Activated naive CD4-positive, alpha-beta T cell treated with anti-CD3 and anti-CD28 coated beads, Interleukin-2, amount 50 U/mL, for 72 hours (primary cell): ENCODE measurements at regions not wholly inside any gene's neighbourhood (a gene's known extent, or its start where the extent isn't known, plus 50 kb on each side); places are given as distances from the start of the nearest gene placed in this dataset.
"Not testable (repeated sequence)": the region's sequence is repeated elsewhere in the genome, so short reads cannot be mapped to it uniquely, and the experiment has no call there.

ENCODE experiments used
- ATAC-seq, 2 donors: fragments of 150-1000 bp; cut with Tn5 transposase; 2 replicates each; pipeline ENCODE4 v1.10.0; 2021; ENCODE audit warnings: mild to moderate bottlenecking in 2 of 2, moderate library complexity in 2 of 2
- DNase-seq, 2 donors: peaks; one replicate each; pipeline ENCODE4 v3.0.0; 2021 to 2022; ENCODE audit warnings: low spot score in 2 of 2
- H3K27ac Mint-ChIP-seq, 2 donors: one replicate each; pipeline ENCODE4 v1.8.0; 2022; ENCODE audit warnings: mild to moderate bottlenecking in 2 of 2, mixed read lengths in 2 of 2
- H3K36me3 Mint-ChIP-seq, 2 donors: one replicate each; pipeline ENCODE4 v1.8.0; 2022; ENCODE audit warnings: mixed read lengths in 2 of 2
- H3K9me3 Mint-ChIP-seq, 2 donors: one replicate each; pipeline ENCODE4 v1.8.0; 2022; ENCODE audit warnings: mixed read lengths in 2 of 2

DNA sequence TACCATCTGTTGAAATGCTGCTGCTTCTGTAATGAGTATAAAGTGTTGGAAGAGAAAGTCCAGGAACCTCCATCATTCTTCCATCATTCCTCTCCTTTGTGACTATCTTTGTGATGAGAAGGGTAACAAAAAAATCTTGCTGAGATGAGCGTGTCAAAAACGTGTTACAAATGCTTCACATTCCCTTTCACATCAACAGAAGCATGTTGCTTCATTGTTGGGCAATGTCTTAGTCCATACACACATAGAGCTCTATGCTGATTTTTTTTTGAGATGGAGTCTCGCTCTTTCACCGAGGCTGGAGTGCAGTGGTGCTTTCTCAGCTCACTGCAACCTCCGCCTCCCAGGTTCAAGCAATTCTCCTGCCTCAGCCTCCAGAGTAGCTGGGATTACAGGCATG is 114.1 kb upstream of the ESR1 start:
- H3K36me3 Mint-ChIP-seq: peaks cover 6 to 15% of the 10 kb centered on the region in 2 donors
- DNase-seq: no peak
- H3K27ac Mint-ChIP-seq: no peak overlapping the region
- no peak for ATAC-seq
- peaks cover 2 to 9% of the 10 kb centered on the region in 2 donors for H3K9me3 Mint-ChIP-seq

DNA sequence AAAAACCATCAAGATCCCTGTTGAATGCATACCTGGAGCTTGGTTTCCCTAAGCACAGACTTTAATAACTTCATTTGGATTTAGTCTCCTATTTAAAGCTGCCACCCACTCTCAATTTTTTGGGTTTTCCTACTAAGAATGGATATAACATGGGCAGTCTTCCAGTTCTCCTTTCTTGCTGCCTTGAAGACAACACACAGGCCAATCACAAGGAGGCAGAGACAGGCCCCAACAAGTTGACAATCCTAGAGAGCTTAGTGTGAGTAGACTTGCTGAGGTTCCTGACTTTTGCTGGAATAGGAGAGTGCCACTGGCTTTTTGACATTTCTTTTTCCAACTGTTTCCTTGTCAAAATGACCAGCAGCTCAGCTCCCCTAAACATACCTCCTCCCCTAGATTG is 112.3 kb upstream of the ESR1 start:
- H3K9me3 Mint-ChIP-seq: peaks cover 3 to 11% of the 10 kb centered on the region in 2 donors
- no peak overlapping the region for H3K27ac Mint-ChIP-seq
- H3K36me3 Mint-ChIP-seq: peaks cover 6 to 15% of the 10 kb centered on the region in 2 donors
- ATAC-seq (no peak), DNase-seq (no peak)

DNA sequence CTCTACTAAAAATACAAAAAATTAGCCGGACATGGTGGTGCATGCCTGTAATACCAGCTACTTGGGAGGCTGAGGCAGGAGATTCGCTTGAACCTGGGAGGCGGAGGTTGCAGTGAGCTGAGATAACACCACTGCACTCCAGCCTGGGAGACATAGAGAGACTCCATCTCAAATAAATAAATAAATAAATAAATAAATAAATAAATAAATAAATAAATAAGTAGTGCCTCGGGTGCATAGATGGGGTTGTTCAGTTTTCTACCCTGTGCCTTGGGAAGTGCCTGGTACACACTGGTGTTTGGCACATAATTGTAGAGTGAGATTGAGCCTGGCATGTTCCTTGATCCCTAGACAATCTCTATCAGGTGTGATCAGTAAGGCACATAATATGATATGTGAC is 111.2 kb upstream of the ESR1 start:
- not testable (repeated sequence) for DNase-seq, H3K27ac Mint-ChIP-seq, ATAC-seq
- peaks cover 3 to 11% of the 10 kb centered on the region in 2 donors for H3K9me3 Mint-ChIP-seq
- H3K36me3 Mint-ChIP-seq: peaks cover 6 to 20% of the 10 kb centered on the region in 2 donors

DNA sequence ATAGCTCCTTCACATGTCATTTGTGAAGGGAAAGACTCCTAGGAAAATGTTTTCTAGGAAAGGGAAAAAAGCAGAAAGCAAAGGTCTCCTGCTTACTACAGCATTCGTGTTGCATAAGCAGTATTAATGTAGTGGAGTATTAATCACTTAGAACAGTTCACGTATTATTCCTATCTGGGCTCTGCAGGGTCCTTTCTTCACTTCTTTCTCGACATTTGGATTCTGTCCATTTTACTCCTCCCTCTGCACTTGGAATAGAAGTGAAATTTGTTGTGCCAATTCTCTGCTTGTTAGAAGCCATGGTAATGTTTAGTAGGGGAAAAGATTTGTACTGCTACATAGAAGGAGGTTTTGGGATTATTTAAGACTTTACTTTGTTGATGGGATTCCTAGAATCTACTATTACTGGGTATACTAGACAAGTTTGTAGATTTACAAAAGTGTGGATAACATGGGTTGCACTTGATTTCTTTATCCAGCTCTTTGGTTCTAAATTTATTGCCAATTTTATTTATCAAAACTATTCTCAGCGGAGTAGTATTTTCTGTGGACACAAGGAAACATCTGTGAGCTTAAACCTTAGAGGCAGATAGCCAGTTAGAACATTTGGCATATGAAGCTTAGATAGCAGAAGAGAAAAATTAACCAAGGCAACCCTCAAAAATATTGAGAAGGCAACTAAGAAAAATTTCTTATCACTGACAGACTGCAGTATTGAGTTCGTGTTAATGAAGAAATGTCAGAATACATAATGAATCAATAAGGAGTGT is 108.4 kb upstream of the ESR1 start:
- DNase-seq (no peak), ATAC-seq (no peak)
- Mint-ChIP-seq H3K27ac (no peak overlapping the region), H3K36me3 (peaks cover 0 to 12% of the 10 kb centered on the region in 2 donors), H3K9me3 (peaks cover 3 to 10% of the 10 kb centered on the region in 2 donors)

DNA sequence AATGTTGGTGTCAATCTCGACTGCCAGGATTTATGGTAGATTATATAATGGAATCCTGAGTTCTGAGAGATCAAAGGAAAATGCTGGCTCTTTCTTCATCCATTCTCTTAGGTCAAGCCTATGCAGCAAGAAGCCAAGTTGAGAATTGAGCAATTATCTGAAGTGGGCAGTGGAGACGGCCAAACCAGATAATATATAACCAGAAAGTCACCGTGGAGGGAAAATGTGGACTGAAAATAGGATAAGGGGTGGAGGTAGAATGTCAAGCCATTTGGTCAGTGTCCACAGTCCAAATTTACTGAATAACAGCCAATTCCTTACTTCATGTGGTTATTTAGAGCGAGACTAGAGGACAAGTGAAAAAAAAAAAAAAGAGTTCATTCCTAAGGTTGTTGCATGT is 107.8 kb upstream of the ESR1 start:
- peaks cover 0 to 12% of the 10 kb centered on the region in 2 donors for H3K36me3 Mint-ChIP-seq
- H3K27ac Mint-ChIP-seq: no peak overlapping the region
- H3K9me3 Mint-ChIP-seq: peaks cover 3 to 10% of the 10 kb centered on the region in 2 donors
- DNase-seq: no peak
- ATAC-seq: no peak

DNA sequence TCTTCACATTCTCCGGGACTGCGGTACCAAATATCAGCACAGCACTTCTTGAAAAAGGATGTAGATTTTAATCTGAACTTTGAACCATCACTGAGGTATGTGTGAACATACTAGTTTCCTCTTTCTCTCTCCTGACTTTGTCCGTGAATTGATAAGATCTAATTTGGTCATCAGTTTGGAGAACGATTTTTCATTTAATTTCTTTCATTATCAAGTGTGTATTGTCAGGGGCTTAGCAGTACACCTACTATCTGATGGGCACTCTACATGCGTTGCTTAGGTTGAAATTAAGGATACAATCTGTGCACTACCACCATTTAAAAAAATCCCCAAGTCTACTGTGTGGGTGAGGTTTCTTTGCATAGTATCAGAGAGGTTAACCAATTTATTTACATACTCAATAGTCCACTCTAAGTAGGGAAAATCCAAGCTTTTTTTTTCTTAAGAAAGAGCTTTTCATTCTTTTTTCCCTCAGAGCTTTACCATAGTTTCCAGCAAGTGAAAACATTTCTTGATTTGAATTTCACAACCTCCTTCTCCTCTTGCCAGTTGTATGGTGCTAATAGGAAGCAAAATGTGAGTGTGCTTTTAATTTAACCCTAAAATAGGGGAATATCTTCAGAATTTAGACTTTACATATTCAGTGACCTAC is 105.4 kb upstream of the ESR1 start:
- H3K27ac Mint-ChIP-seq: peak overlapping the region; percentile 26 to 61
- no peak for DNase-seq
- peak; percentile 60 to 80 for ATAC-seq
- H3K36me3 Mint-ChIP-seq: peaks cover 0 to 12% of the 10 kb centered on the region in 2 donors
- peaks cover 3 to 10% of the 10 kb centered on the region in 2 donors for H3K9me3 Mint-ChIP-seq

DNA sequence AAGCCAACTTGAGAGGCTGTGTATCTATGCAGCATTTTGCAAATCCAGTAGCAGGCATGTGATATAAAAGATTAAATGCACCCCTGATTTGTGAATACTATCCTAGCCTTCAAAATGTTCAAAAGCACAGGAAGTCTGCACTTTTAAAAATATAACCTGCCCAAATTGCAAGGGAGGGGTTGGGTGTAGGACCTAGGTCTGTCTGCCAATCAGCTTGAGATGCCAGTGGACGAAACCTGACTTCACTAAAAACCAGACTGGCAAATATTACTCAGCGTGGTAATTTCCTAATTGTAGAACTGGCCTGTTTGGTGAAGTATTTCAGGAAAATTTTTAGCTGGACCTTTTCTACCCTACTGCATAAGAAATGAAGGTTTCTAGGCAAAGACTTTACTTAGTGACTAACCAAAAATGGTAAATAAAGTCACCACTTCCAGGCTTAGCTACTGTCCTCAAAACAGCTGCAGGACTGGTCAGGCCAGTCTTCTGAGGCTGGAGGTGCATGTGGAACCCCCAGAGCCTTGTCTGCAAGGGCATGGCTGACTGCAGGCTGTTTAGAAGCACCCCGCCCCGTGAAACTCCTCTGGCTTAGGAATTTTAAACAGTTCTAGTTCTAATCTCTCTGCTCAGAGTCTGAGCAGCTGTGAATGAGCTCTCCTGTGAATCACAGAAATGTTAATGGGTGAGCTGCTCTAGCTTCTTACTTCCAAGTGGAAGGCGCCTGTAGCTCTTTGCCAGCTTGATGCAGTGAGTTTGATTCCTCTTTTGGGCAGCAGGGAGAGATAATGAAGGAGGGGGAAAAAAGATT is 104.4 kb upstream of the ESR1 start:
- no peak for DNase-seq

DNA sequence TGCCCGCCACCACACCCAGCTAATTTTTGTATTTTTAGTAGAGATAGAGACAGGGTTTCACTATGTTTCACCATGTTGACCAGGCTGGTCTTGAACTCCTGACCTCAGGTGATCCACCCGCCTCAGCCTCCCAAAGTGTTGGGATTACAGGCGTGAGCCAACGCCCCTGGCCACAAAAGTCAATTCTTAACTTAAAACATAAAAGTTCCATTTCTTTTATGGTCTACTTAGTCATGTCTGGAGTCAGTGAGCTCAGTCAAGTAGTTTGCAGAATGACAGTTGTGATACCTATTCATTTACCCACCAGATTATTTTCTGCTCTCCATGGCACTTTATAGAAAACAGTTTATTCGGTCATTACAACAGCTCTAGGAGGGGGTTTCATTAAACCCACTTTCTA is 103.1 kb upstream of the ESR1 start:
- Mint-ChIP-seq H3K27ac (peak overlapping the region in 1 of 2 donors; percentile 86), H3K9me3 (peaks cover 0 to 5% of the 10 kb centered on the region in 2 donors), H3K36me3 (peaks cover 0 to 12% of the 10 kb centered on the region in 2 donors)
- peak; percentile 71 to 87 for ATAC-seq
- peak in 1 of 2 donors; percentile 51 for DNase-seq

More for the DNA sequence above, 104.4 kb upstream of the ESR1 start:
- H3K27ac Mint-ChIP-seq: peak overlapping the region; percentile 26 to 85
- H3K36me3 Mint-ChIP-seq: peaks cover 0 to 12% of the 10 kb centered on the region in 2 donors
- H3K9me3 Mint-ChIP-seq: peaks cover 3 to 10% of the 10 kb centered on the region in 2 donors
- ATAC-seq: peak in 1 of 2 donors; percentile 27

DNA sequence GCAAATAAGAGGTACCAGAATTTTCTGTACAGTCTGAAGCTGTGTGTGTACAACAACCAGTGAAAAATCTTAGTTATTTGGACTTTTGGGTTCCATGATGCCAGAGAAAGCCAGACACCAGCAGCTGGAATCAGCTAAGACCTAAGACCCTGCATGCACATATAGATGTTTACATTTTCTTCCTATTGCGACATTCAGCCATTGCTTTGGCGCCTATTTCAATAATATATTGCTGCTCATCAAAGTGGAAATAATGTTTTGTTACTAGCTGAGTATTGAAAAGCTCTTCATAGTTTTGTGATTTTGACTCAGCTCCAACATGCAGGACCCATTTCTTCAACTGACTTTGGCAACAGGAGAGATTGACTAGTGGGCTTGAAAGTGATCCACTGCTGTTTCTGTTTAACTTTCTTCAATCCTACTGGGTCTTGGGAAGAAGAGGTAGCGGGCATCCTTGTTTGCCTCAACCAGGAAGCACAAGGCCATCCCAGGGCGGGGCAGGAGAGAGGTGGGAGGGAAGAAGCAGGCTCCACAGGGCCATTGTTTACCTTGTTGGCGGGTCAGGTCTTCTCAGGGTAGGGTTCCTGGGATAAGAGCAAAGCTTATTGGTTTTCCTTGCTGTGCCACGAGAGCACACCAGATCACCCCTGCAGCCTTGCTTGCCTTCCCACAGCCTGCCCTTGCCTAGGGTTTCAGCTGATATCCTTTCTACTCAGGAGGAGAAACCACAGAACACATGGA is 101.3 kb upstream of the ESR1 start:
- ATAC-seq (no peak), DNase-seq (no peak)
- H3K9me3 Mint-ChIP-seq: peaks cover 0 to 5% of the 10 kb centered on the region in 2 donors
- H3K27ac Mint-ChIP-seq: no peak overlapping the region
- H3K36me3 Mint-ChIP-seq: peaks cover 0 to 7% of the 10 kb centered on the region in 2 donors

DNA sequence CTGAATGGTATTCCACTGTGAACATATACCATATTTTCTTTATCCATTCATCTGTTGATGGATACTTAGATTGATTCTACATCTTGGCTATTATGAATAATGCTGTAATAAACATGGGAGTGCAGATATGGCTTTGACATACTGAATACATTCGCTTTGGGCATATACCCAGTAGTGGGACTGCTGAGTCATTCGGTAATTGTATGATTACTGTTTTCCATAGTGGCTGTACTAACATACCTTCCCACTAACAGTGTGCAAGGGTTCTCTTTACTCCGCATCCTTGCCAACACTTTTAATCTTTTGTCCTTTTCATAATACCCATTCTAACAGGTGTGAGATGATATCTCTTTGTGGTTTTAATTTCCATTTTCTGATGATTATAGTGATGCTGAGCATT is 98.2 kb upstream of the ESR1 start:
- ATAC-seq: peak; percentile 50 to 70
- no peak for DNase-seq
- Mint-ChIP-seq H3K36me3 (peaks cover 21 to 32% of the 10 kb centered on the region in 2 donors), H3K9me3 (peaks cover 7 to 14% of the 10 kb centered on the region in 2 donors), H3K27ac (peak overlapping the region in 1 of 2 donors; percentile 9)

DNA sequence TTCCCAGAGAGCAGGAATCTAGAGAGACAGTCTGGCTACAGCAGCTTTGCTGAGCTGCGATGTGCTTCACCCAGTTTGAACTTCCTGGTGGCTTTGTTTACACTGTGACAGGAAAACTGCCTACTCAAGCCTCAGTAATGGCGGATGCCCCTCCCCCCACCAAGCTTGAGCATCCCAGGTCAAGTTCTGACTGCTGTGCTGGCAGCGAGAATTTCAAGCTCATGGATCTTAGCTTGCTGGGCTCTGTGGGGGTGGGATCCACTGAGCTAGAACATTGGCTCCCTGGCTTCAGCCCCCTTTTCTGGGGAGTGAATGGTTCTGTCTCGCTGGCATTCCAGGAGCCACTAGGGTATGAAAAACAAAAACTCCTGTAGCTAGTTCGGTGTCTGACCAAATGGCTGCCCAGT is 91.0 kb upstream of the ESR1 start:
- Mint-ChIP-seq H3K36me3 (peaks cover 38 to 60% of the 10 kb centered on the region in 2 donors), H3K9me3 (peaks cover 23 to 24% of the 10 kb centered on the region in 2 donors), H3K27ac (no peak overlapping the region)
- ATAC-seq (no peak), DNase-seq (no peak)

DNA sequence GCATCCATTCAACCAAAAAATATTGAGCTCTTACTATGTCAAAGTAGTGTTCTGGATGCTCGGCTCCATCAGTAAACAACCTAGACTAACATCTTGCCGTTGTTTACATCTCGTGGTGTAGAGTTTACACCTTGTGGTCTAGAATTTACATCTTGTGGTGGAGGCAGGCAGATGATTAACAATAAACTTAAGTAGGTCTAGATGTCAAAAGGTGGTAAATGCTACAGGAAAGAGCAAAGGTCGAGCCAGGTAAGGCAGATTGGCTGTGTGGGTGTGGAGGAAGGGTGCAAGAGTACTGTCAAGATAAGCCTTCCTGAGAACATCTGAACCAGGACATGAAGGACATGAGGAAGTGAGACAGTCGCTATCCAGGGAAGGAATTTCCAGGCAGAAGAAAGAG is 88.4 kb upstream of the ESR1 start:
- Mint-ChIP-seq H3K27ac (no peak overlapping the region), H3K9me3 (peaks cover 12 to 18% of the 10 kb centered on the region in 2 donors), H3K36me3 (peaks cover 19 to 35% of the 10 kb centered on the region in 2 donors)
- ATAC-seq: no peak
- no peak for DNase-seq

DNA sequence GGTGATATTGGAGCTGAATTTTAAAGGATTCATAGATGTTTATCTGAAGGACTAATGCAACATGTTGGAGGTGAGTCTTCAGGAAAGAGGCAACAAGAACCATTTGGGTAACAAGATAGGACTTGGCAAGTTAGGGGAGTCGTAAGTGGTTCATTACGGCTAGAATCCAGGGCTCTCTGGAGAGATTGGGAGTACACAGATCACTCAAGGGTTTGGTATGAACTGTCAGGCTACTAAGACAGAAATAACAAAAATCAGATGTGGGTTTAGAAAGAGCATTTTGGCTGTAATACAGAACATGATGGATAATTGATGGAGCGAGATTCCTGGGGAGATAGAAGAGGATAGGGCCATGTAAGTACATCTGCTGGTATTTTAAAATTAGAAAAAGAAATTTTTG is 86.3 kb upstream of the ESR1 start:
- no peak for ATAC-seq
- Mint-ChIP-seq H3K9me3 (no peaks in the 10 kb centered on the region), H3K27ac (no peak overlapping the region), H3K36me3 (peaks cover under 1 to 14% of the 10 kb centered on the region in 2 donors)
- DNase-seq: no peak

DNA sequence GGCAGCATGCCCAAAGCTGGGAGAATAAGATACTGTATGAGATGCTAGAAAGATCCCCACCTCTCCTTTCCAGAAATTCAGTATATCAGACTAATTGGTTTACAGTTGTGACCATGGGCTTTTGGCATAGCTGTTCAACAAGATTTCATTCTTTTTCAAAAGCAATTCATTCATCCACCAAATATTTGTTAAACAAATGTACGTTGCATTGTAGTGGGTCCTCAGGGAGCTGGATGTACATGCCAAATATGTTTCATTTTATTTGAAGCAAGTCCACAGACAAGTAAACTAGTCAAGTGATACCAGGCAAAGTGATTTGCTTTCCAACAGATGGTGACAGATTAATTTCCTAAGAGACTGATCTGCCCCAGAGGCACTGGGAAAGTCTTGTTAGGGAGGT is 85.8 kb upstream of the ESR1 start:
- H3K36me3 Mint-ChIP-seq: peaks cover 0 to 13% of the 10 kb centered on the region in 2 donors

DNA sequence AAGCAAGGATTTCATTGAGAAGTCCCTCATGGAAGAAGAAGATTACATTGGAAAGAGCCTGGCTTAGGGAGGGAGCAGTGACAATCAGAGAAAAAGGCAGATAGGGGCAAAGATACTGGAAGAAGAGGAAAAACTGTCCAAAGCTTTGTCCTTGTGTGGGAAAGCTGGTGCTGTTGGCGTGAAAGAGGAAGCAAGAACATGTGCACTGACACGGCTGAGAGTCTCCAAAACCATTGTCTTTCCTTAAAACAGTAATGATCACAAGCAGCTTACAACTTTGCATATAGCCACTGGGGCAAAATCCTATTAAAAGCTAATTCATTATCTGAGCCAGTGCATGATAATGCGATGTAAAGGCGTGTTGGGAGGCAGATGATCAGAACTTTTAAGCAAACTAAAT is 85.1 kb upstream of the ESR1 start:
- no peaks in the 10 kb centered on the region for H3K9me3 Mint-ChIP-seq
- ATAC-seq: no peak

More for the DNA sequence above, 85.8 kb upstream of the ESR1 start:
- Mint-ChIP-seq H3K9me3 (no peaks in the 10 kb centered on the region), H3K27ac (no peak overlapping the region)
- DNase-seq: no peak
- ATAC-seq: no peak

DNA sequence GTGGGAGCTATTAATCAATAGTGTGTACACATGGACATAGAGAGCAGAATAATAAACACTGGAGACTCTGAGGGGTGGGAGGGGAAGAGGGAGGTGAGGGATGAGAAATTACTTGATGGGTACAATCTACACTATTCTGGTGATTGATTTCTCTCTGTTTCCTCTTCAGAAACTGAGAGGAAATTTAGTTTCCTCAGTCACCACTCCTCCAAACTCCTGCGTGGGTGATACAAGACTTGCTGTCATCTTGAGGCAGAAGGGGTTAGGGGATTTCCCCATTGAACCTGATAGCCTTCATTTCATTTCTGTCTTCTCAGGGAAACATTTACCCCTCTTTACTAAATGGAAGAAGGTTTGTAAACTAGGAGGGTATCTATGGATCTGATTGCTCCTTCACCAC is 84.3 kb upstream of the ESR1 start:
- H3K9me3 Mint-ChIP-seq: no peaks in the 10 kb centered on the region
- DNase-seq (peak in 1 of 2 donors; percentile 46), ATAC-seq (peak; percentile 92 to 96)
- peaks cover 0 to 13% of the 10 kb centered on the region in 2 donors for H3K36me3 Mint-ChIP-seq
- peak overlapping the region in 1 of 2 donors; percentile 8 for H3K27ac Mint-ChIP-seq

More for the DNA sequence above, 85.1 kb upstream of the ESR1 start:
- Mint-ChIP-seq H3K27ac (no peak overlapping the region), H3K36me3 (peaks cover 0 to 13% of the 10 kb centered on the region in 2 donors)
- no peak for DNase-seq
